ENCODE measurements at regions not wholly inside any gene's neighbourhood (a gene's known extent, or its start where the extent isn't known, plus 50 kb on each side); places are given as distances from the start of the nearest gene placed in this dataset.

- TF ChIP-seq EZH2phosphoT487 (IDR thresholded peaks at IDR 0.05; ENCODE audit: low read depth), result no peak
- H3K27ac ChIP-seq (ENCODE audit: low read length), result no peak overlapping the region
- H3K9me3 ChIP-seq (ENCODE audit: insufficient read depth, low read length), result no peaks in the 10 kb centered on the region
- no peaks in the 10 kb centered on the region for H4K20me1 ChIP-seq (ENCODE audit: insufficient read depth, low read length)
- no peak overlapping the region for H2AFZ ChIP-seq (ENCODE audit: low read depth, low read length)
- no peaks in the 10 kb centered on the region for H3K79me2 ChIP-seq (ENCODE audit: low read length)
- H3K36me3 ChIP-seq (replicated peaks; ENCODE audit: low read depth, low read length), result no peaks in the 10 kb centered on the region
- no peak overlapping the region for H3K9ac ChIP-seq (ENCODE audit: low read length)
- no peaks in the 10 kb centered on the region for H3K4me1 ChIP-seq (ENCODE audit: low read length)
- H3K4me2 ChIP-seq (ENCODE audit: low read length), result no peak overlapping the region
- H3K4me3 ChIP-seq (ENCODE audit: low read length), result no peak overlapping the region
- H3K27me3 ChIP-seq (ENCODE audit: low read depth, low read length), result no peaks in the 10 kb centered on the region
Observed at GRCh38 chr1:90591355-90591969, 125.6 kb downstream of the BARHL2 start.

GRCh38 chr1:90580176-90580575 lies 136.9 kb downstream of the BARHL2 start:
- no peak overlapping the region for H2AFZ ChIP-seq (ENCODE audit: low read depth, low read length)
- H4K20me1 ChIP-seq (ENCODE audit: insufficient read depth, low read length), result no peaks in the 10 kb centered on the region
- no peak overlapping the region for H3K9ac ChIP-seq (ENCODE audit: low read length)
- no peak overlapping the region for H3K4me3 ChIP-seq (ENCODE audit: low read length)
- no peak overlapping the region for H3K27ac ChIP-seq (ENCODE audit: low read length)
- no peaks in the 10 kb centered on the region for H3K27me3 ChIP-seq (ENCODE audit: low read depth, low read length)
- H3K79me2 ChIP-seq (ENCODE audit: low read length), result no peaks in the 10 kb centered on the region
- no peaks in the 10 kb centered on the region for H3K9me3 ChIP-seq (ENCODE audit: insufficient read depth, low read length)
- no peak for TF ChIP-seq EZH2phosphoT487 (IDR thresholded peaks at IDR 0.05; ENCODE audit: low read depth)
- TF ChIP-seq CTCF (IDR thresholded peaks at IDR 0.05; ENCODE audit: low read depth, low read length), result no peak
- H3K4me1 ChIP-seq (ENCODE audit: low read length), result no peaks in the 10 kb centered on the region
- no peaks in the 10 kb centered on the region for H3K36me3 ChIP-seq (replicated peaks; ENCODE audit: low read depth, low read length)
- no peak overlapping the region for H3K4me2 ChIP-seq (ENCODE audit: low read length)

GRCh38 chr1:90579212-90579802 lies 137.8 kb downstream of the BARHL2 start:
- TF ChIP-seq CTCF (IDR thresholded peaks at IDR 0.05; ENCODE audit: low read depth, low read length), result peak; percentile 59
- no peak for TF ChIP-seq EZH2phosphoT487 (IDR thresholded peaks at IDR 0.05; ENCODE audit: low read depth)
- Histone ChIP-seq H3K4me2 (ENCODE audit: low read length) (no peak overlapping the region), H3K4me3 (ENCODE audit: low read length) (no peak overlapping the region), H3K27me3 (ENCODE audit: low read depth, low read length) (no peaks in the 10 kb centered on the region), H3K9ac (ENCODE audit: low read length) (no peak overlapping the region), H2AFZ (ENCODE audit: low read depth, low read length) (no peak overlapping the region), H3K79me2 (ENCODE audit: low read length) (no peaks in the 10 kb centered on the region), H3K36me3 (replicated peaks; ENCODE audit: low read depth, low read length) (no peaks in the 10 kb centered on the region), H3K4me1 (ENCODE audit: low read length) (no peaks in the 10 kb centered on the region), H3K27ac (ENCODE audit: low read length) (no peak overlapping the region), H4K20me1 (ENCODE audit: insufficient read depth, low read length) (no peaks in the 10 kb centered on the region), H3K9me3 (ENCODE audit: insufficient read depth, low read length) (no peaks in the 10 kb centered on the region)

- no peak overlapping the region for H3K4me3 ChIP-seq (ENCODE audit: low read length)
- H3K4me1 ChIP-seq (ENCODE audit: low read length), result no peaks in the 10 kb centered on the region
- no peaks in the 10 kb centered on the region for H4K20me1 ChIP-seq (ENCODE audit: insufficient read depth, low read length)
- no peaks in the 10 kb centered on the region for H3K36me3 ChIP-seq (replicated peaks; ENCODE audit: low read depth, low read length)
- H3K4me2 ChIP-seq (ENCODE audit: low read length), result no peak overlapping the region
- H3K27me3 ChIP-seq (ENCODE audit: low read depth, low read length), result no peaks in the 10 kb centered on the region
- H2AFZ ChIP-seq (ENCODE audit: low read depth, low read length), result no peak overlapping the region
- H3K79me2 ChIP-seq (ENCODE audit: low read length), result no peaks in the 10 kb centered on the region
- H3K9ac ChIP-seq (ENCODE audit: low read length), result no peak overlapping the region
- TF ChIP-seq EZH2phosphoT487 (IDR thresholded peaks at IDR 0.05; ENCODE audit: low read depth) (no peak), CTCF (IDR thresholded peaks at IDR 0.05; ENCODE audit: low read depth, low read length) (no peak)
- no peak overlapping the region for H3K27ac ChIP-seq (ENCODE audit: low read length)
- H3K9me3 ChIP-seq (ENCODE audit: insufficient read depth, low read length), result no peaks in the 10 kb centered on the region
Observed at GRCh38 chr1:90574692-90575370, 142.3 kb downstream of the BARHL2 start.

All from OCI-LY3 (cell line).